ENCODE measurements at regions not wholly inside any gene's neighbourhood (a gene's known extent, or its start where the extent isn't known, plus 50 kb on each side); places are given as distances from the start of the nearest gene placed in this dataset.

- Histone ChIP-seq H3K36me3 (ENCODE audit: control insufficient read depth in 3 of 3, insufficient read depth in 3 of 3, low read length in 3 of 3) (no peaks in the 10 kb centered on the region), H3K27me3 (ENCODE audit: control insufficient read depth in 3 of 3, insufficient read depth in 3 of 3, low read length in 3 of 3) (no peaks in the 10 kb centered on the region), H3K4me3 (ENCODE audit: low read length in 3 of 3) (no peak overlapping the region), H3K9me3 (ENCODE audit: control insufficient read depth in 3 of 3, low read length in 3 of 3) (no peaks in the 10 kb centered on the region), H3K9ac (ENCODE audit: low read depth in 1 of 3, low read length in 3 of 3) (no peak overlapping the region), H3K27ac (ENCODE audit: low read depth, low read length) (no peak overlapping the region), H3K4me1 (ENCODE audit: control insufficient read depth in 3 of 3, insufficient read depth in 3 of 3, low read length in 3 of 3) (no peaks in the 10 kb centered on the region)
These were observed 335.7 kb upstream of the RORA start for GRCh38 chr15:61564785-61565184.

GRCh38 chr15:61558172-61559136 lies 329.4 kb upstream of the RORA start:
- peaks cover 0 to 9% (median 7%) of the 10 kb centered on the region in 3 donors for H3K4me1 ChIP-seq (ENCODE audit: control insufficient read depth in 3 of 3, insufficient read depth in 3 of 3, low read length in 3 of 3)
- H3K27ac ChIP-seq (ENCODE audit: low read depth, low read length), result no peak overlapping the region
- no peak overlapping the region for H3K4me3 ChIP-seq (ENCODE audit: low read length in 3 of 3)
- no peaks in the 10 kb centered on the region for H3K27me3 ChIP-seq (ENCODE audit: control insufficient read depth in 3 of 3, insufficient read depth in 3 of 3, low read length in 3 of 3)
- no peaks in the 10 kb centered on the region for H3K36me3 ChIP-seq (ENCODE audit: control insufficient read depth in 3 of 3, insufficient read depth in 3 of 3, low read length in 3 of 3)
- no peaks in the 10 kb centered on the region for H3K9me3 ChIP-seq (ENCODE audit: control insufficient read depth in 3 of 3, low read length in 3 of 3)
- H3K9ac ChIP-seq (ENCODE audit: low read depth in 1 of 3, low read length in 3 of 3), result no peak overlapping the region

- no peak overlapping the region for H3K27ac ChIP-seq (ENCODE audit: low read depth, low read length)
- H3K4me1 ChIP-seq (ENCODE audit: control insufficient read depth in 3 of 3, insufficient read depth in 3 of 3, low read length in 3 of 3), result peaks cover 0 to 9% (median 7%) of the 10 kb centered on the region in 3 donors
- no peak overlapping the region for H3K4me3 ChIP-seq (ENCODE audit: low read length in 3 of 3)
- H3K9ac ChIP-seq (ENCODE audit: low read depth in 1 of 3, low read length in 3 of 3), result no peak overlapping the region
- no peaks in the 10 kb centered on the region for H3K27me3 ChIP-seq (ENCODE audit: control insufficient read depth in 3 of 3, insufficient read depth in 3 of 3, low read length in 3 of 3)
- no peaks in the 10 kb centered on the region for H3K9me3 ChIP-seq (ENCODE audit: control insufficient read depth in 3 of 3, low read length in 3 of 3)
- H3K36me3 ChIP-seq (ENCODE audit: control insufficient read depth in 3 of 3, insufficient read depth in 3 of 3, low read length in 3 of 3), result no peaks in the 10 kb centered on the region
These were observed 327.0 kb upstream of the RORA start for GRCh38 chr15:61556037-61556648.

- H3K4me3 ChIP-seq (ENCODE audit: low read length in 3 of 3), result no peak overlapping the region
- H3K4me1 ChIP-seq (ENCODE audit: control insufficient read depth in 3 of 3, insufficient read depth in 3 of 3, low read length in 3 of 3), result no peaks in the 10 kb centered on the region
- no peak overlapping the region for H3K27ac ChIP-seq (ENCODE audit: low read depth, low read length)
- H3K9me3 ChIP-seq (ENCODE audit: control insufficient read depth in 3 of 3, low read length in 3 of 3), result no peaks in the 10 kb centered on the region
- H3K9ac ChIP-seq (ENCODE audit: low read depth in 1 of 3, low read length in 3 of 3), result no peak overlapping the region
- no peaks in the 10 kb centered on the region for H3K36me3 ChIP-seq (ENCODE audit: control insufficient read depth in 3 of 3, insufficient read depth in 3 of 3, low read length in 3 of 3)
- H3K27me3 ChIP-seq (ENCODE audit: control insufficient read depth in 3 of 3, insufficient read depth in 3 of 3, low read length in 3 of 3), result no peaks in the 10 kb centered on the region
These were observed 320.6 kb upstream of the RORA start for GRCh38 chr15:61549727-61550126.

GRCh38 chr15:61545763-61546162 lies 316.7 kb upstream of the RORA start:
- Histone ChIP-seq H3K36me3 (ENCODE audit: control insufficient read depth in 3 of 3, insufficient read depth in 3 of 3, low read length in 3 of 3) (no peaks in the 10 kb centered on the region), H3K9ac (ENCODE audit: low read depth in 1 of 3, low read length in 3 of 3) (no peak overlapping the region), H3K4me3 (ENCODE audit: low read length in 3 of 3) (no peak overlapping the region), H3K9me3 (ENCODE audit: control insufficient read depth in 3 of 3, low read length in 3 of 3) (no peaks in the 10 kb centered on the region), H3K4me1 (ENCODE audit: control insufficient read depth in 3 of 3, insufficient read depth in 3 of 3, low read length in 3 of 3) (no peaks in the 10 kb centered on the region), H3K27ac (ENCODE audit: low read depth, low read length) (no peak overlapping the region), H3K27me3 (ENCODE audit: control insufficient read depth in 3 of 3, insufficient read depth in 3 of 3, low read length in 3 of 3) (no peaks in the 10 kb centered on the region)

GRCh38 chr15:61541516-61541915 lies 312.4 kb upstream of the RORA start:
- H3K9me3 ChIP-seq (ENCODE audit: control insufficient read depth in 3 of 3, low read length in 3 of 3), result no peaks in the 10 kb centered on the region

GRCh38 chr15:61537337-61537736 lies 308.2 kb upstream of the RORA start:
- Histone ChIP-seq H3K36me3 (ENCODE audit: control insufficient read depth in 3 of 3, insufficient read depth in 3 of 3, low read length in 3 of 3) (no peaks in the 10 kb centered on the region), H3K27me3 (ENCODE audit: control insufficient read depth in 3 of 3, insufficient read depth in 3 of 3, low read length in 3 of 3) (peaks cover 0 to 3% (median 0%) of the 10 kb centered on the region in 3 donors), H3K9ac (ENCODE audit: low read depth in 1 of 3, low read length in 3 of 3) (no peak overlapping the region), H3K9me3 (ENCODE audit: control insufficient read depth in 3 of 3, low read length in 3 of 3) (no peaks in the 10 kb centered on the region), H3K4me3 (ENCODE audit: low read length in 3 of 3) (no peak overlapping the region), H3K4me1 (ENCODE audit: control insufficient read depth in 3 of 3, insufficient read depth in 3 of 3, low read length in 3 of 3) (no peaks in the 10 kb centered on the region), H3K27ac (ENCODE audit: low read depth, low read length) (no peak overlapping the region)

More at GRCh38 chr15:61541516-61541915, 312.4 kb upstream of the RORA start:
- Histone ChIP-seq H3K9ac (ENCODE audit: low read depth in 1 of 3, low read length in 3 of 3) (no peak overlapping the region), H3K4me3 (ENCODE audit: low read length in 3 of 3) (no peak overlapping the region), H3K4me1 (ENCODE audit: control insufficient read depth in 3 of 3, insufficient read depth in 3 of 3, low read length in 3 of 3) (no peaks in the 10 kb centered on the region), H3K36me3 (ENCODE audit: control insufficient read depth in 3 of 3, insufficient read depth in 3 of 3, low read length in 3 of 3) (no peaks in the 10 kb centered on the region), H3K27me3 (ENCODE audit: control insufficient read depth in 3 of 3, insufficient read depth in 3 of 3, low read length in 3 of 3) (no peaks in the 10 kb centered on the region), H3K27ac (ENCODE audit: low read depth, low read length) (no peak overlapping the region)

GRCh38 chr15:61534986-61535385 lies 305.9 kb upstream of the RORA start:
- H3K36me3 ChIP-seq (ENCODE audit: control insufficient read depth in 3 of 3, insufficient read depth in 3 of 3, low read length in 3 of 3), result no peaks in the 10 kb centered on the region
- peaks cover 0 to 3% (median 0%) of the 10 kb centered on the region in 3 donors for H3K27me3 ChIP-seq (ENCODE audit: control insufficient read depth in 3 of 3, insufficient read depth in 3 of 3, low read length in 3 of 3)
- no peaks in the 10 kb centered on the region for H3K4me1 ChIP-seq (ENCODE audit: control insufficient read depth in 3 of 3, insufficient read depth in 3 of 3, low read length in 3 of 3)
- no peaks in the 10 kb centered on the region for H3K9me3 ChIP-seq (ENCODE audit: control insufficient read depth in 3 of 3, low read length in 3 of 3)
- H3K4me3 ChIP-seq (ENCODE audit: low read length in 3 of 3), result no peak overlapping the region
- no peak overlapping the region for H3K27ac ChIP-seq (ENCODE audit: low read depth, low read length)
- H3K9ac ChIP-seq (ENCODE audit: low read depth in 1 of 3, low read length in 3 of 3), result no peak overlapping the region

GRCh38 chr15:61530769-61531168 lies 301.7 kb upstream of the RORA start:
- Histone ChIP-seq H3K27ac (ENCODE audit: low read depth, low read length) (no peak overlapping the region), H3K4me3 (ENCODE audit: low read length in 3 of 3) (no peak overlapping the region), H3K27me3 (ENCODE audit: control insufficient read depth in 3 of 3, insufficient read depth in 3 of 3, low read length in 3 of 3) (peaks cover 0 to 7% (median 0%) of the 10 kb centered on the region in 3 donors), H3K9me3 (ENCODE audit: control insufficient read depth in 3 of 3, low read length in 3 of 3) (no peaks in the 10 kb centered on the region), H3K9ac (ENCODE audit: low read depth in 1 of 3, low read length in 3 of 3) (no peak overlapping the region), H3K4me1 (ENCODE audit: control insufficient read depth in 3 of 3, insufficient read depth in 3 of 3, low read length in 3 of 3) (no peaks in the 10 kb centered on the region), H3K36me3 (ENCODE audit: control insufficient read depth in 3 of 3, insufficient read depth in 3 of 3, low read length in 3 of 3) (no peaks in the 10 kb centered on the region)

GRCh38 chr15:61528581-61528910 lies 299.4 kb upstream of the RORA start:
- no peak overlapping the region for H3K9ac ChIP-seq (ENCODE audit: low read depth in 1 of 3, low read length in 3 of 3)
- peaks cover 0 to 4% (median 0%) of the 10 kb centered on the region in 3 donors for H3K27me3 ChIP-seq (ENCODE audit: control insufficient read depth in 3 of 3, insufficient read depth in 3 of 3, low read length in 3 of 3)
- no peaks in the 10 kb centered on the region for H3K4me1 ChIP-seq (ENCODE audit: control insufficient read depth in 3 of 3, insufficient read depth in 3 of 3, low read length in 3 of 3)
- no peak overlapping the region for H3K4me3 ChIP-seq (ENCODE audit: low read length in 3 of 3)
- H3K9me3 ChIP-seq (ENCODE audit: control insufficient read depth in 3 of 3, low read length in 3 of 3), result no peaks in the 10 kb centered on the region
- no peaks in the 10 kb centered on the region for H3K36me3 ChIP-seq (ENCODE audit: control insufficient read depth in 3 of 3, insufficient read depth in 3 of 3, low read length in 3 of 3)
- H3K27ac ChIP-seq (ENCODE audit: low read depth, low read length), result no peak overlapping the region
